HEK293T (cell line): ENCODE measurements at regions not wholly inside any gene's neighbourhood (a gene's known extent, or its start where the extent isn't known, plus 50 kb on each side); places are given as distances from the start of the nearest gene placed in this dataset.

ENCODE experiments used
- ELF4 ChIP-seq: fragments of 450-650 bp; IDR thresholded peaks from 2 replicates; pipeline ENCODE4 v1.6.1; 2017; ENCODE audit warnings: antibody characterized with exemption
- FOXK2 ChIP-seq: fragments of 450-650 bp; IDR thresholded peaks from 2 replicates; pipeline ENCODE4 v1.6.1; 2016; ENCODE audit warnings: mild to moderate bottlenecking
- FOXM1 ChIP-seq: fragments of 450-650 bp; IDR thresholded peaks from 2 replicates; pipeline ENCODE4 v1.6.1; 2017; ENCODE audit warnings: mild to moderate bottlenecking, borderline replicate concordance
- HDGF ChIP-seq: fragments of 450-650 bp; IDR thresholded peaks from 2 replicates; pipeline ENCODE4 v1.6.1; 2017; ENCODE audit warnings: antibody characterized with exemption, borderline replicate concordance
- L3MBTL2 ChIP-seq: fragments of 450-650 bp; conservative IDR thresholded peaks from 2 replicates; pipeline ENCODE4 v1.6.1; 2016; ENCODE audit warnings: mild to moderate bottlenecking
- LEF1 ChIP-seq: fragments of 450-650 bp; IDR thresholded peaks from 2 replicates; pipeline ENCODE4 v1.6.1; 2017; ENCODE audit warnings: mild to moderate bottlenecking, borderline replicate concordance
- NFRKB ChIP-seq: fragments of 450-650 bp; IDR thresholded peaks from 2 replicates; pipeline ENCODE4 v1.6.1; 2016; ENCODE audit warnings: mild to moderate bottlenecking, moderate library complexity
- PKNOX1 ChIP-seq: fragments of 450-650 bp; IDR thresholded peaks from 2 replicates; pipeline ENCODE4 v1.6.1; 2016
- SP1 ChIP-seq: fragments of 450-650 bp; IDR thresholded peaks from 2 replicates; pipeline ENCODE4 v1.6.1; 2017
- SUZ12 ChIP-seq: fragments of 450-650 bp; IDR thresholded peaks from 2 replicates; pipeline ENCODE4 v1.6.1; 2016; ENCODE audit warnings: mild to moderate bottlenecking
- ZNF384 ChIP-seq: fragments of 450-650 bp; IDR thresholded peaks from 2 replicates; pipeline ENCODE4 v1.6.1; 2016

DNA sequence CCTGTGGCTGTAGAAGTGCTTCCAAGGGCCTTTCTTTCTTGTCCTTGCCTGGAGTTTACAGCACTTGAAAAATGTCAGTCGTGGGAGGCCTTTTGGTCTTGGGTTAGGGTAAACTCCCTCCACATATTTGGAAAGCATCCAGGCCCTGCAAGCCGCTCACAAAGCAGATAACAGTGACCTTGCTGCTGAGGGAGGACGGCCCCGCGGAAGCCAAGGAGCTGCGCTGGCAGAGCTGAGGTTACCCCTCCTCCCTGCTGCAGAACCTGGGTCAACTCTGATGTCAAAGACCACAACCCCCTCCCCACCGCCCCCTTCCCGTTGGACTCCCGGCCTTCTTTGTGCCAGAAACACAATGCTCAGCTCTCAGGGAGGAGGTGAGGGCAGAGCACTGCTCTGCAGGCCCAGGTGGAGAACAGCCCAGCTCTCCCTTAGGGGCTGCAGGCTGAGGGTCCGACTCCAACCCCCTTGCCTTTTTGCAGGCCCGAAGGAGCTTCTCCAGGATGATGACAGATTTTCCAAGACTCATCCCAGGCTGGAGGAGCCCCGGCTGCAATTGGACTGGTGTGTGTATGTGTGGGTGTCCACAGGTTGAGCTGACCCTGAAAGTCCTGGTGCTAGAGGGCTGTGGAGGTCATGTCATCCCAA, 957.6 kb upstream of the ZNF722 start:
- TF ChIP-seq FOXM1 (no peak), HDGF (no peak), FOXK2 (no peak), ELF4 (no peak), PKNOX1 (no peak), SUZ12 (no peak), SP1 (no peak), ZNF384 (no peak), LEF1 (no peak), NFRKB (no peak), L3MBTL2 (no peak)
